ENCODE measurements at regions not wholly inside any gene's neighbourhood (a gene's known extent, or its start where the extent isn't known, plus 50 kb on each side); places are given as distances from the start of the nearest gene placed in this dataset.
"Not testable (repeated sequence)": the region's sequence is repeated elsewhere in the genome, so short reads cannot be mapped to it uniquely, and the experiment has no call there.

DNA sequence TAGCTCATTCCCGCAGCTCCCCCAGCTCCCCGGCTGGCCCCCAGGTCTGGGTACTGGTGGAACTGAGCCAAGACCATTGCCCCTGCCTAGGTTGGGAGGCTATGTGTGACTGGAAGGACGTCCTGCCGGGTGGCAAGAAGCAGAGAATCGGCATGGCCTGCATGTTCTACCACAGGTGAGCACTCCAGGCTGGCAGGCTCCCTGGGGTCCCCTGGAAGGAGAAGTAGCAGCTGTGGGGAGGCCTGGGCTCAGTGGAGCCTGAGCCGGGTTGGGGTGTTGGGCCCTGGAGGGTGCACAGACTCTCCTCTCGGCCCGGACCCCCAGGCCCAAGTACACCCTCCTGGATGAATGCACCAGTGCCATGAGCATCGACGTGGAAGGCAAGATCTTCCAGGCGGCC is 202.6 kb downstream of the CCT8L2 start:
- H2AK5ac ChIP-seq (ENCODE audit: insufficient read length, low read length); H4K5ac ChIP-seq (ENCODE audit: insufficient read length, low read depth, low read length); H3K56ac ChIP-seq (ENCODE audit: insufficient read length, low read depth, low read length); H3K27me3 Mint-ChIP-seq (ENCODE audit: low read depth); H3K79me2 ChIP-seq (ENCODE audit: insufficient read depth, low read length); H3K4me1 Mint-ChIP-seq; H3K9ac ChIP-seq (ENCODE audit: extremely low read depth, insufficient read length, low read length); H4K20me1 ChIP-seq (ENCODE audit: control insufficient read depth, insufficient read depth, insufficient read length); H3K4me3 Mint-ChIP-seq; H3K23ac ChIP-seq (ENCODE audit: insufficient read length, low read depth, low read length); H3T11ph ChIP-seq (ENCODE audit: low read length); DNase-seq; H3K4me1 ChIP-seq (ENCODE audit: insufficient read depth, low read length); H2BK120ac ChIP-seq (ENCODE audit: low read depth, low read length, poor library complexity, severe bottlenecking); H2BK15ac ChIP-seq (ENCODE audit: low read depth, low read length); H4K8ac ChIP-seq (replicated peaks; ENCODE audit: insufficient read length, low read depth, low read length); H4K91ac ChIP-seq (ENCODE audit: insufficient read length, low read depth, low read length); H2BK20ac ChIP-seq (ENCODE audit: low read depth, low read length, poor library complexity, severe bottlenecking); H3K18ac ChIP-seq (ENCODE audit: insufficient read length, low read depth, low read length); H2BK5ac ChIP-seq (ENCODE audit: insufficient read length, low read length); H3K14ac ChIP-seq (ENCODE audit: insufficient read depth, low read length); H3K4me2 ChIP-seq (ENCODE audit: insufficient read depth, insufficient read length, low read length); H3K27me3 ChIP-seq (ENCODE audit: insufficient read depth, low read length); H2BK12ac ChIP-seq (ENCODE audit: insufficient read length, low read depth, low read length); H3K27ac ChIP-seq (ENCODE audit: insufficient read length, low read depth, low read length); H3K23me2 ChIP-seq (ENCODE audit: insufficient read length, low read depth, low read length, poor library complexity, severe bottlenecking); H2AFZ ChIP-seq (ENCODE audit: low read length); H3K27ac Mint-ChIP-seq; H3K4ac ChIP-seq (ENCODE audit: low read depth, low read length); H3K79me1 ChIP-seq (ENCODE audit: insufficient read depth, low read depth, low read length, poor library complexity, severe bottlenecking): not testable (repeated sequence)
- H3K9me3 Mint-ChIP-seq: peaks cover 70 to 82% of the 10 kb centered on the region in 2 experiments
- peaks cover 37% of the 10 kb centered on the region for H3K9me3 ChIP-seq (ENCODE audit: control insufficient read depth, low read depth, low read length)
- H3K36me3 Mint-ChIP-seq (ENCODE audit: insufficient read depth in 1 of 3, low read depth in 3 of 3): peaks cover 0 to 13% (median 10%) of the 10 kb centered on the region in 3 experiments; a peak in 6 of 7 replicates
- no CpG with 5 or more reads among the region's 11 CpGs for WGBS (ENCODE audit: extremely low coverage, insufficient read length, low lambda C conversion rate)

DNA sequence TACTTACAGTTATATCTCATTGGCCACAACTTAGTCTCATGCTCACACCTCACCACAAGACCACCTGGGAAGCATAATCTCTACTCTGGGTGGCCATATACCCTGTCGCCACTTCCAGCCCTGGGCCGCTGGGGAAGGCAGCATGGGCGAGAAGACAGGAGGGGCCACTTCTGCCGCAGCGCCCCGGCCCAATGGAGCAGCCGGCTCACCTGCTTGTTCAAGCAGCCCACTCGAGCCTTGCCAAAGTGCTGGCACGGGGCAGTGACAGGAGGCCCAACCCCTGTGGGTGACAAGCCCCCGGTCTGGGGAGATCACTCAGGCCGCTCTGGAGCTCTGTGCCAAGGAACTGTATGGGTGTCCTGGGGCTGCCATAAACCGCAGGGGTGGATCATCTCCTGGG is 203.4 kb downstream of the CCT8L2 start:
- not testable (repeated sequence) for H2AFZ ChIP-seq (ENCODE audit: low read length); H2BK20ac ChIP-seq (ENCODE audit: low read depth, low read length, poor library complexity, severe bottlenecking); H2BK5ac ChIP-seq (ENCODE audit: insufficient read length, low read length); H3T11ph ChIP-seq (ENCODE audit: low read length); H3K4me2 ChIP-seq (ENCODE audit: insufficient read depth, insufficient read length, low read length); H3K4me1 Mint-ChIP-seq; H3K27me3 ChIP-seq (ENCODE audit: insufficient read depth, low read length); H3K18ac ChIP-seq (ENCODE audit: insufficient read length, low read depth, low read length); H3K4ac ChIP-seq (ENCODE audit: low read depth, low read length); H3K9ac ChIP-seq (ENCODE audit: extremely low read depth, insufficient read length, low read length); H4K5ac ChIP-seq (ENCODE audit: insufficient read length, low read depth, low read length); H3K27ac Mint-ChIP-seq; H3K56ac ChIP-seq (ENCODE audit: insufficient read length, low read depth, low read length); H2BK12ac ChIP-seq (ENCODE audit: insufficient read length, low read depth, low read length); H3K79me1 ChIP-seq (ENCODE audit: insufficient read depth, low read depth, low read length, poor library complexity, severe bottlenecking); H3K23ac ChIP-seq (ENCODE audit: insufficient read length, low read depth, low read length); H3K4me3 Mint-ChIP-seq; H4K8ac ChIP-seq (replicated peaks; ENCODE audit: insufficient read length, low read depth, low read length); H4K20me1 ChIP-seq (ENCODE audit: control insufficient read depth, insufficient read depth, insufficient read length); H3K27ac ChIP-seq (ENCODE audit: insufficient read length, low read depth, low read length); H3K79me2 ChIP-seq (ENCODE audit: insufficient read depth, low read length); H2BK120ac ChIP-seq (ENCODE audit: low read depth, low read length, poor library complexity, severe bottlenecking); H3K4me1 ChIP-seq (ENCODE audit: insufficient read depth, low read length); H2AK5ac ChIP-seq (ENCODE audit: insufficient read length, low read length); H3K27me3 Mint-ChIP-seq (ENCODE audit: low read depth); H3K23me2 ChIP-seq (ENCODE audit: insufficient read length, low read depth, low read length, poor library complexity, severe bottlenecking); H4K91ac ChIP-seq (ENCODE audit: insufficient read length, low read depth, low read length); H2BK15ac ChIP-seq (ENCODE audit: low read depth, low read length); DNase-seq; H3K14ac ChIP-seq (ENCODE audit: insufficient read depth, low read length)
- Mint-ChIP-seq H3K36me3 (ENCODE audit: insufficient read depth in 1 of 3, low read depth in 3 of 3) (peaks cover 0 to 13% (median 10%) of the 10 kb centered on the region in 3 experiments; a peak in 6 of 7 replicates), H3K9me3 (peaks cover 64 to 77% of the 10 kb centered on the region in 2 experiments)
- H3K9me3 ChIP-seq (ENCODE audit: control insufficient read depth, low read depth, low read length): peaks cover 30% of the 10 kb centered on the region
- no CpG with 5 or more reads among the region's 12 CpGs for WGBS (ENCODE audit: extremely low coverage, insufficient read length, low lambda C conversion rate)

Measured in H9 (cell line).